Nephron progenitor cell (in vitro differentiated cells): ENCODE measurements at regions not wholly inside any gene's neighbourhood (a gene's known extent, or its start where the extent isn't known, plus 50 kb on each side); places are given as distances from the start of the nearest gene placed in this dataset.

ENCODE experiments used
- DNase-seq: peaks from one replicate; pipeline ENCODE4 v3.0.0; 2021
- H3K27ac Mint-ChIP-seq: 2 replicates; pipeline ENCODE4 v1.8.0; 2021; ENCODE audit warnings: mild to moderate bottlenecking, moderate library complexity, mixed read lengths
- H3K27me3 Mint-ChIP-seq: 2 replicates; pipeline ENCODE4 v1.8.0; 2021; ENCODE audit warnings: mild to moderate bottlenecking, low read depth, mixed read lengths; ENCODE audit not compliant: poor library complexity
- H3K36me3 Mint-ChIP-seq: 2 replicates; pipeline ENCODE4 v1.8.0; 2021; ENCODE audit warnings: low read depth, mixed read lengths
- H3K4me1 Mint-ChIP-seq: 2 replicates; pipeline ENCODE4 v1.8.0; 2021; ENCODE audit warnings: mixed read lengths
- H3K4me3 Mint-ChIP-seq: 2 replicates; pipeline ENCODE4 v1.8.0; 2021; ENCODE audit warnings: mild to moderate bottlenecking, moderate library complexity, mixed read lengths
- H3K9me3 Mint-ChIP-seq: 2 replicates; pipeline ENCODE4 v1.8.0; 2021; ENCODE audit warnings: mild to moderate bottlenecking, moderate library complexity, mixed read lengths
- TF ChIP-seq, protein P1 (sequence below): fragments of 200-600 bp; sonication (generic); IDR thresholded peaks from 2 replicates; pipeline ENCODE4 v1.5.0; 2021; ENCODE audit warnings: antibody characterized with exemption

DNA sequence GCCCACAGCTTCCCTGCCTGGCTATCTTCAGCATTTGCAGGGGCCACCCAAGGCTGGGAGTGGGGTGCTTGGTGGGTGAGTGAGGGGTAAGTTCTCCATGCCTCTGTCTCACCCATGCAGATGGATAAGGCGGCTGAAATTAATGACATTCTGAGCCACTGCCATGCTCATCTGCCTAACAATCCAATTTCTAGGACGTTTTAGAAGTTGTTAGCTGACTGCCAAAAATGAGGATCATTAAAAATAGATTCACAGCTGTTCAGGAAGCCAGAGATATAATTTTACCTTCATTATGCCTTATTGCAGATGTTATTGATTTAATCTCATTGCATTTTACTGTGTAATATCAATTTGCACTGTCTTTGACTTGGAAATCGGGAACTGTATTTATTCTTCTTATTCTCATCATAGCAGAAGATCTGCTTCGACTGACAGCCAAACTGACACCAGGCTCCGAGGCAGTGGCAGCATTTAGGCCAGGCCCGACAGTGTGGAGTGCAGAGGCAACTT lies 334.4 kb upstream of the NPVF start:
- H3K9me3 Mint-ChIP-seq: peaks cover 19% of the 10 kb centered on the region

DNA sequence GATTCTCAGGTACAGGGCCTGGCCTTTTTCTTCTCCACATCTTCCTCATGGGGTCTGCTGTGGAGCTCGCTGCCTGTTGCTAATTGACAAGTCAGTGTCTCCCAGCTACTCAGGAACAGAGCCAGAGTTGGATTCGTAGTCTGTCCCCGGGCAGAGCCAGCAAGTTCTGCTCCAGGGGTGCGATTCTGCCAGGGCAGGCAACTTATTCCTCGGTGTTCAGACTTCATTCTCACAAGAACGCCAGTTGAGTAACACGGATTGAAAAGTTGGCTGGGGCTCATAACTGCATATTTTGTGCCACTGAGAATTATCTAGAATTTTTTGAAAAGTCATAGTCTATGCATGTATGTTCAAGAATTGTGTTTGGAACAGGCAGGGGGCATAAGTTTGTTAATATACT lies 336.7 kb upstream of the NPVF start:
- no peak overlapping the region for H3K4me3 Mint-ChIP-seq

More for the DNA sequence above, 334.4 kb upstream of the NPVF start:
- Mint-ChIP-seq H3K36me3 (peaks cover 8% of the 10 kb centered on the region), H3K4me3 (no peak overlapping the region), H3K27me3 (peaks cover 7% of the 10 kb centered on the region), H3K27ac (peak overlapping the region; percentile 34), H3K4me1 (peaks cover 43% of the 10 kb centered on the region)
- TF ChIP-seq, protein P1, sequence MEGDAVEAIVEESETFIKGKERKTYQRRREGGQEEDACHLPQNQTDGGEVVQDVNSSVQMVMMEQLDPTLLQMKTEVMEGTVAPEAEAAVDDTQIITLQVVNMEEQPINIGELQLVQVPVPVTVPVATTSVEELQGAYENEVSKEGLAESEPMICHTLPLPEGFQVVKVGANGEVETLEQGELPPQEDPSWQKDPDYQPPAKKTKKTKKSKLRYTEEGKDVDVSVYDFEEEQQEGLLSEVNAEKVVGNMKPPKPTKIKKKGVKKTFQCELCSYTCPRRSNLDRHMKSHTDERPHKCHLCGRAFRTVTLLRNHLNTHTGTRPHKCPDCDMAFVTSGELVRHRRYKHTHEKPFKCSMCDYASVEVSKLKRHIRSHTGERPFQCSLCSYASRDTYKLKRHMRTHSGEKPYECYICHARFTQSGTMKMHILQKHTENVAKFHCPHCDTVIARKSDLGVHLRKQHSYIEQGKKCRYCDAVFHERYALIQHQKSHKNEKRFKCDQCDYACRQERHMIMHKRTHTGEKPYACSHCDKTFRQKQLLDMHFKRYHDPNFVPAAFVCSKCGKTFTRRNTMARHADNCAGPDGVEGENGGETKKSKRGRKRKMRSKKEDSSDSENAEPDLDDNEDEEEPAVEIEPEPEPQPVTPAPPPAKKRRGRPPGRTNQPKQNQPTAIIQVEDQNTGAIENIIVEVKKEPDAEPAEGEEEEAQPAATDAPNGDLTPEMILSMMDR: no peak
- DNase-seq: no peak

DNA sequence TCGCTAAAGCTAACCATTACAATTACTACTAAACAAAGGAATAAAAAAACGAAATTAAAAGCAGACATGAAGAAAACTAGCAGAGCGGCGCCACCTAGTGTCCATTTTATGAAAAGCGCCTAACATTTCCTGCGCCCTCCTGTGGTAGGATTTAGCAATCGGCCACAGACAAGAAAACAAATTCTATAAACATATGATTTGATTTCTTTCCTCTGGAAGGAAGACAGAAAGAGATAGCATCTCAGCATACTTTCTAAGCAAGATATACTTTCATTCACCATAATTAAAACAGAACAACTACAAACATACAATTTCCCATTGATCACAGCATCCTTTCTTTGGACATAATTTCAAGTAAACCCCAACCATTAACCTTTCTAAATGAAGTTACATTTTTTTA lies 337.7 kb upstream of the NPVF start:
- TF ChIP-seq, protein P1: peak; percentile 100
- H3K36me3 Mint-ChIP-seq: no peaks in the 10 kb centered on the region
- peaks cover 49% of the 10 kb centered on the region for H3K4me1 Mint-ChIP-seq
- H3K4me3 Mint-ChIP-seq: no peak overlapping the region
- peaks cover 3% of the 10 kb centered on the region for H3K27me3 Mint-ChIP-seq
- H3K9me3 Mint-ChIP-seq: no peaks in the 10 kb centered on the region
- no peak overlapping the region for H3K27ac Mint-ChIP-seq
- DNase-seq: peak; percentile 66

More for the DNA sequence above, 336.7 kb upstream of the NPVF start:
- H3K27ac Mint-ChIP-seq: peak overlapping the region; percentile 34
- no peaks in the 10 kb centered on the region for H3K36me3 Mint-ChIP-seq
- TF ChIP-seq, protein P1: no peak
- peaks cover 3% of the 10 kb centered on the region for H3K27me3 Mint-ChIP-seq
- DNase-seq: no peak
- peaks cover 49% of the 10 kb centered on the region for H3K4me1 Mint-ChIP-seq
- H3K9me3 Mint-ChIP-seq: peaks cover under 1% of the 10 kb centered on the region

DNA sequence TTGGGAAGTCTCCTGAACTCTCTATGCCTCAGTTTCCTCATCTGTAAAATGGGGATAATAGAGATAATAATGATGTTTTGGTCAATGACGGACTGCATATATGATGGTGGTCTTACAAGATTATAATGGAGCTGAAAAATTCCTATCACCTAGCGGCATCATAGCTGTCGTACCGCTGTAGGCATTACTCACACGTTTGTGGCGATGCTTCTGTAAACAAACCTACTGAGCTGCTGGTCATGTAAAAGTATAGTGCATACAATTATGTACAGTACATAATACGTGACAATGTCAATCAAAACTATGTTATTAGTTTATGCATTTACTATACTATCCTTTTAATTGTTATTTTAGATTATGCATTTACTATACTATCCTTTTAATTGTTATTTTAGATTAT lies 339.1 kb upstream of the NPVF start:
- TF ChIP-seq, protein P1: no peak
- Mint-ChIP-seq H3K27me3 (peaks cover 3% of the 10 kb centered on the region), H3K4me3 (no peak overlapping the region), H3K36me3 (no peaks in the 10 kb centered on the region), H3K9me3 (no peaks in the 10 kb centered on the region), H3K4me1 (peaks cover 36% of the 10 kb centered on the region), H3K27ac (no peak overlapping the region)
- no peak for DNase-seq

DNA sequence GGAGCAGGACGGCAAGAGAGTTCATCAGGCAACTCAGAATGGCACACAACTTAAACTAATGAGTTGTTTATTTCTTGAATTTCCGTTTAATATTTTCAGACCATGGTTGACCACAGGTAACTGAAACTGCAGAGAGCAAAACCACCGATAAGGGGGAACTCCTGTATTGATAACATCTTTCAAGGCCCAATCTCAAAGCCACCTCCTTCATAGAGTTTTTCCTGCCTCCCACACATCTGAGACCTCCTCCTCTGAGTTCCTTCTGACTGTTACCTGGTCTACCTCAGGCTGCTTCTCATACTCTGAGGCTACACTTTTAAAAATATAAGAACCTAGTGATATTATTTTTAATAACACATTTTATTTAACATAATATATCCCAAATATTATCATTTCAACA lies 341.5 kb upstream of the NPVF start:
- DNase-seq: no peak
- no peaks in the 10 kb centered on the region for H3K9me3 Mint-ChIP-seq

DNA sequence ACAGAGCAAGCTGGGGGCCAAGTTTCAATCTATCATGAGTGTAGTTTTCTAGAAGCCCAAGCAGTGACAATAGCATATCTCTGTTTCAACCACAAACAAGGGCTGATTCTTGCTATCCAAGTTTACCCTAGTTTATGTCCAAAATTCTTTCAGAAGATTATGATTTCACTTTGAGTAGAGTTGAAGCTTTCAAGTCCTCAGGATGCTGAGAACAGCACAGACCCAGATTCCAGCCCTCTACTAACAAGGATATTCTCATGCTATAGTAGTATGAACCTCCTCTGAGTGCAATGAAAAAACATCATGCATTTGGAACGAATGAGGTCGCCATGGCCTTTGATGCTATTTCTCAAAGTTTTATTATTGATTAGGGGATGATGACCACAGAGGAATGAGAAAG lies 344.1 kb upstream of the NPVF start:
- DNase-seq: no peak
- Mint-ChIP-seq H3K4me1 (peaks cover 8% of the 10 kb centered on the region), H3K27me3 (peaks cover 6% of the 10 kb centered on the region), H3K9me3 (peaks cover 8% of the 10 kb centered on the region), H3K36me3 (no peaks in the 10 kb centered on the region), H3K27ac (no peak overlapping the region), H3K4me3 (no peak overlapping the region)
- TF ChIP-seq, protein P1: no peak

More for the DNA sequence above, 341.5 kb upstream of the NPVF start:
- no peaks in the 10 kb centered on the region for H3K36me3 Mint-ChIP-seq
- no peaks in the 10 kb centered on the region for H3K27me3 Mint-ChIP-seq
- H3K4me1 Mint-ChIP-seq: peaks cover 27% of the 10 kb centered on the region
- TF ChIP-seq, protein P1: no peak
- no peak overlapping the region for H3K27ac Mint-ChIP-seq
- H3K4me3 Mint-ChIP-seq: no peak overlapping the region
